H9 (cell line): ENCODE measurements at regions not wholly inside any gene's neighbourhood (a gene's known extent, or its start where the extent isn't known, plus 50 kb on each side); places are given as distances from the start of the nearest gene placed in this dataset.

ENCODE experiments used
- DNase-seq: peaks from one replicate; pipeline ENCODE4 v3.0.0-alpha.2; 2017
- H2AFZ ChIP-seq: one replicate; pipeline ENCODE4 v1.6.1; 2013; ENCODE audit warnings: mild to moderate bottlenecking, low read length, control low read depth, moderate library complexity
- H2AK5ac ChIP-seq: 2 replicates; pipeline ENCODE4 v1.6.1; 2013; ENCODE audit warnings: low read length, control low read depth, mixed read lengths; ENCODE audit not compliant: insufficient read length
- H2BK120ac ChIP-seq: one replicate; pipeline ENCODE4 v1.6.1; 2013; ENCODE audit warnings: low read depth, mild to moderate bottlenecking, low read length, control low read depth, inconsistent platforms; ENCODE audit not compliant: poor library complexity, severe bottlenecking
- H2BK12ac ChIP-seq: 2 replicates; pipeline ENCODE4 v1.6.1; 2013; ENCODE audit warnings: low read length, control low read depth, mixed read lengths, low read depth; ENCODE audit not compliant: insufficient read length
- H2BK15ac ChIP-seq: 2 replicates; pipeline ENCODE4 v1.6.1; 2013; ENCODE audit warnings: low read depth, low read length, control low read depth
- H2BK20ac ChIP-seq: one replicate; pipeline ENCODE4 v1.6.1; 2013; ENCODE audit warnings: low read depth, mild to moderate bottlenecking, low read length, control low read depth, inconsistent platforms; ENCODE audit not compliant: poor library complexity, severe bottlenecking
- H2BK5ac ChIP-seq: 2 replicates; pipeline ENCODE4 v1.6.1; 2013; ENCODE audit warnings: low read length, control low read depth, mixed read lengths; ENCODE audit not compliant: insufficient read length
- H3K14ac ChIP-seq: 2 replicates; pipeline ENCODE4 v1.6.1; 2013; ENCODE audit warnings: low read length, control low read depth; ENCODE audit not compliant: insufficient read depth
- H3K18ac ChIP-seq: 2 replicates; pipeline ENCODE4 v1.6.1; 2013; ENCODE audit warnings: low read depth, mild to moderate bottlenecking, mixed read lengths, low read length, control low read depth; ENCODE audit not compliant: insufficient read length
- H3K23ac ChIP-seq: 2 replicates; pipeline ENCODE4 v1.6.1; 2013; ENCODE audit warnings: low read length, control low read depth, mixed read lengths, low read depth; ENCODE audit not compliant: insufficient read length
- H3K23me2 ChIP-seq: 2 replicates; pipeline ENCODE4 v1.6.1; 2013; ENCODE audit warnings: low read depth, mild to moderate bottlenecking, mixed read lengths, low read length, control low read depth; ENCODE audit not compliant: insufficient read length, poor library complexity, severe bottlenecking
- H3K27ac ChIP-seq: 2 replicates; pipeline ENCODE4 v1.5.1; 2013; ENCODE audit warnings: low read length, control low read depth, mixed read lengths, low read depth; ENCODE audit not compliant: insufficient read length
- H3K27me3 ChIP-seq: 2 replicates; pipeline ENCODE4 v1.6.1; 2013; ENCODE audit warnings: low read length, control low read depth, inconsistent platforms; ENCODE audit not compliant: insufficient read depth
- H3K4ac ChIP-seq: 2 replicates; pipeline ENCODE4 v1.6.1; 2013; ENCODE audit warnings: low read depth, mild to moderate bottlenecking, control low read depth, inconsistent platforms, low read length, moderate library complexity
- H3K4me1 ChIP-seq: 2 replicates; pipeline ENCODE4 v1.6.1; 2013; ENCODE audit warnings: low read length, control low read depth, inconsistent platforms; ENCODE audit not compliant: insufficient read depth
- H3K4me2 ChIP-seq: 2 replicates; pipeline ENCODE4 v1.6.1; 2013; ENCODE audit warnings: low read length, control low read depth, mixed read lengths; ENCODE audit not compliant: insufficient read length, insufficient read depth
- H3K56ac ChIP-seq: 2 replicates; pipeline ENCODE4 v1.6.1; 2013; ENCODE audit warnings: low read depth, mild to moderate bottlenecking, mixed read lengths, low read length, control low read depth; ENCODE audit not compliant: insufficient read length
- H3K79me1 ChIP-seq: 2 replicates; pipeline ENCODE4 v1.6.1; 2013; ENCODE audit warnings: low read depth, mild to moderate bottlenecking, moderate library complexity, low read length, control low read depth, inconsistent platforms; ENCODE audit not compliant: insufficient read depth, poor library complexity, severe bottlenecking
- H3K79me2 ChIP-seq: 2 replicates; pipeline ENCODE4 v1.6.1; 2013; ENCODE audit warnings: low read length, control low read depth, inconsistent platforms; ENCODE audit not compliant: insufficient read depth
- H3K9ac ChIP-seq: 2 replicates; pipeline ENCODE4 v1.6.1; 2013; ENCODE audit warnings: low read length, control low read depth, mixed read lengths; ENCODE audit not compliant: insufficient read length; ENCODE audit errors: extremely low read depth
- H3K9me3 ChIP-seq: one replicate; pipeline ENCODE4 v1.6.1; 2013; ENCODE audit warnings: low read depth, low read length, inconsistent platforms; ENCODE audit not compliant: control insufficient read depth
- H3T11ph ChIP-seq: one replicate; pipeline ENCODE4 v1.6.1; 2013; ENCODE audit warnings: mild to moderate bottlenecking, low read length, control low read depth, inconsistent platforms
- H4K20me1 ChIP-seq: one replicate; pipeline ENCODE4 v1.6.1; 2013; ENCODE audit not compliant: control insufficient read depth, insufficient read length, insufficient read depth
- H4K5ac ChIP-seq: 2 replicates; pipeline ENCODE4 v1.6.1; 2013; ENCODE audit warnings: low read depth, mild to moderate bottlenecking, mixed read lengths, low read length, control low read depth; ENCODE audit not compliant: insufficient read length
- H4K8ac ChIP-seq: replicated peaks from 2 replicates; pipeline ENCODE4 v1.6.1; 2013; ENCODE audit warnings: low read length, control low read depth, mixed read lengths, low read depth; ENCODE audit not compliant: insufficient read length
- H4K91ac ChIP-seq: 2 replicates; pipeline ENCODE4 v1.6.1; 2013; ENCODE audit warnings: low read depth, mild to moderate bottlenecking, moderate library complexity, mixed read lengths, low read length, control low read depth; ENCODE audit not compliant: insufficient read length
- H3K27ac Mint-ChIP-seq, 3 experiments: 2 replicates in 2 of 3; 3 replicates in 1 of 3; pipeline ENCODE4 v1.8.0; 2020 to 2021; ENCODE audit warnings: mixed read lengths in 3 of 3, mild to moderate bottlenecking in 1 of 3, moderate library complexity in 1 of 3
- H3K27me3 Mint-ChIP-seq: 2 replicates; pipeline ENCODE4 v1.8.0; 2021; ENCODE audit warnings: low read depth, mild to moderate bottlenecking, moderate library complexity, mixed read lengths
- H3K36me3 Mint-ChIP-seq, 3 experiments: 2 replicates in 2 of 3; 3 replicates in 1 of 3; pipeline ENCODE4 v1.8.0; 2020 to 2021; ENCODE audit warnings: low read depth in 3 of 3, mixed read lengths in 3 of 3; ENCODE audit not compliant: insufficient read depth in 1 of 3
- H3K4me1 Mint-ChIP-seq, 2 experiments: 2 replicates each; pipeline ENCODE4 v1.8.0; 2020; ENCODE audit warnings: mixed read lengths in 2 of 2
- H3K4me3 Mint-ChIP-seq, 2 experiments: 2 replicates in 1 of 2; 3 replicates in 1 of 2; pipeline ENCODE4 v1.8.0; 2020 to 2021; ENCODE audit warnings: mild to moderate bottlenecking in 2 of 2, mixed read lengths in 2 of 2, moderate library complexity in 1 of 2
- H3K9me3 Mint-ChIP-seq, 2 experiments: 2 replicates in 1 of 2; 3 replicates in 1 of 2; pipeline ENCODE4 v1.8.0; 2020; ENCODE audit warnings: mild to moderate bottlenecking in 2 of 2, mixed read lengths in 2 of 2, moderate library complexity in 1 of 2
- WGBS: extraction: QIAGEN DNeasy Blood & Tissue Kit; methylation state at CpG from one replicate; pipeline ENCODE4 v1.1.7; 2013; ENCODE audit warnings: missing lambda C conversion rate, low lambda C conversion rate, mixed read lengths; ENCODE audit not compliant: insufficient read length; ENCODE audit errors: extremely low coverage; 5-methylcytosine and 5-hydroxymethylcytosine counted together
- TF ChIP-seq, protein P1 (sequence below): fragments of 200-600 bp; sonication (generic); conservative IDR thresholded peaks from 3 replicates; pipeline ENCODE4 v1.8.0; 2021; ENCODE audit warnings: antibody characterized with exemption, mild to moderate bottlenecking

- no peak overlapping the region for H3K14ac ChIP-seq
- no peak overlapping the region for H4K5ac ChIP-seq
- H2BK12ac ChIP-seq = no peak overlapping the region
- H4K91ac ChIP-seq = no peak overlapping the region
- no peak overlapping the region for H2BK20ac ChIP-seq
- peaks cover 9 to 18% of the 10 kb centered on the region in 2 experiments for H3K4me1 Mint-ChIP-seq
- H3K27ac Mint-ChIP-seq = no peak overlapping the region
- H4K8ac ChIP-seq = no peak overlapping the region
- H3K56ac ChIP-seq = no peak overlapping the region
- H2AFZ ChIP-seq = no peak overlapping the region
- H3T11ph ChIP-seq = no peak overlapping the region
- peaks cover 2% of the 10 kb centered on the region; the same call in 1 of the 2 replicates for H3K4me1 ChIP-seq
- no peak overlapping the region for H2BK120ac ChIP-seq
- H3K36me3 Mint-ChIP-seq = peaks cover 56 to 78% (median 77%) of the 10 kb centered on the region in 3 experiments
- H3K4me3 Mint-ChIP-seq = no peak overlapping the region
- H2BK15ac ChIP-seq = no peak overlapping the region
- TF ChIP-seq, protein P1, sequence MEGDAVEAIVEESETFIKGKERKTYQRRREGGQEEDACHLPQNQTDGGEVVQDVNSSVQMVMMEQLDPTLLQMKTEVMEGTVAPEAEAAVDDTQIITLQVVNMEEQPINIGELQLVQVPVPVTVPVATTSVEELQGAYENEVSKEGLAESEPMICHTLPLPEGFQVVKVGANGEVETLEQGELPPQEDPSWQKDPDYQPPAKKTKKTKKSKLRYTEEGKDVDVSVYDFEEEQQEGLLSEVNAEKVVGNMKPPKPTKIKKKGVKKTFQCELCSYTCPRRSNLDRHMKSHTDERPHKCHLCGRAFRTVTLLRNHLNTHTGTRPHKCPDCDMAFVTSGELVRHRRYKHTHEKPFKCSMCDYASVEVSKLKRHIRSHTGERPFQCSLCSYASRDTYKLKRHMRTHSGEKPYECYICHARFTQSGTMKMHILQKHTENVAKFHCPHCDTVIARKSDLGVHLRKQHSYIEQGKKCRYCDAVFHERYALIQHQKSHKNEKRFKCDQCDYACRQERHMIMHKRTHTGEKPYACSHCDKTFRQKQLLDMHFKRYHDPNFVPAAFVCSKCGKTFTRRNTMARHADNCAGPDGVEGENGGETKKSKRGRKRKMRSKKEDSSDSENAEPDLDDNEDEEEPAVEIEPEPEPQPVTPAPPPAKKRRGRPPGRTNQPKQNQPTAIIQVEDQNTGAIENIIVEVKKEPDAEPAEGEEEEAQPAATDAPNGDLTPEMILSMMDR = no peak
- H3K9me3 Mint-ChIP-seq = peaks cover 36 to 62% of the 10 kb centered on the region in 2 experiments
- H3K79me2 ChIP-seq = peaks cover 19% of the 10 kb centered on the region; the same call in 1 of the 2 replicates
- no peaks in the 10 kb centered on the region for H3K27me3 ChIP-seq
- peaks cover 5% of the 10 kb centered on the region for H3K79me1 ChIP-seq
- H3K9me3 ChIP-seq = no peaks in the 10 kb centered on the region
- H3K23ac ChIP-seq = no peak overlapping the region
- DNase-seq = no peak
- no peak overlapping the region for H2AK5ac ChIP-seq
- no peak overlapping the region for H3K27ac ChIP-seq
- no peaks in the 10 kb centered on the region for H3K23me2 ChIP-seq
- WGBS = no CpG with 5 or more reads among the region's 2 CpGs
- no peaks in the 10 kb centered on the region; the same call in 1 of the 2 replicates for H3K27me3 Mint-ChIP-seq
- H4K20me1 ChIP-seq = no peaks in the 10 kb centered on the region
- H3K4me2 ChIP-seq = no peak overlapping the region
- no peak overlapping the region for H3K9ac ChIP-seq
- H3K18ac ChIP-seq = no peak overlapping the region
- H3K4ac ChIP-seq = no peak overlapping the region
- H2BK5ac ChIP-seq = no peak overlapping the region
Measured at GRCh38 chr14:89598548-89599186, 181.6 kb upstream of the FOXN3 start.
